Upper lobe of right lung (tissue), 1 donor: ENCODE measurements at regions not wholly inside any gene's neighbourhood (a gene's known extent, or its start where the extent isn't known, plus 50 kb on each side); places are given as distances from the start of the nearest gene placed in this dataset.

ENCODE experiments used
- ATAC-seq: fragments of 200-7000 bp; cut with Tn5 transposase; one replicate; pipeline ENCODE4 v1.9.1; 2020; ENCODE audit warnings: mild to moderate bottlenecking, moderate library complexity
- DNase-seq: peaks from one replicate; pipeline ENCODE4 v3.0.0-alpha.2; 2020
- H3K27ac ChIP-seq: fragments of 200-600 bp; one replicate; pipeline ENCODE4 v1.8.0; 2022
- H3K27me3 ChIP-seq: fragments of 200-600 bp; one replicate; pipeline ENCODE4 v1.8.0; 2022; ENCODE audit warnings: mild to moderate bottlenecking
- H3K36me3 ChIP-seq: fragments of 200-600 bp; one replicate; pipeline ENCODE4 v1.8.0; 2022
- H3K4me1 ChIP-seq: fragments of 200-600 bp; one replicate; pipeline ENCODE4 v1.8.0; 2022
- H3K4me3 ChIP-seq: fragments of 200-600 bp; one replicate; pipeline ENCODE4 v1.8.0; 2022; ENCODE audit warnings: mild to moderate bottlenecking
- H3K9me3 ChIP-seq: fragments of 200-600 bp; one replicate; pipeline ENCODE4 v1.8.0; 2022
- CTCF ChIP-seq: fragments of 200-600 bp; IDR thresholded peaks from one replicate; pipeline ENCODE4 v1.8.0; 2022; ENCODE audit warnings: antibody characterized with exemption
- intact Hi-C: fragments of 100-400 bp; cut with DNase I; formaldehyde crosslinking; loops from one replicate; pipeline ENCODE4 v1.11.0; 2022
- donor health status: DM: no; HTN: yes; CAD: no; lungs with severe emphysema.

GRCh38 chr10:4431114-4431863 is 394.7 kb upstream of the AKR1E2 start:
- DNase-seq = no peak
- Histone ChIP-seq H3K27ac (no peak overlapping the region), H3K27me3 (no peaks in the 10 kb centered on the region), H3K9me3 (no peaks in the 10 kb centered on the region), H3K4me3 (no peak overlapping the region), H3K36me3 (no peaks in the 10 kb centered on the region), H3K4me1 (no peaks in the 10 kb centered on the region)
- TF ChIP-seq CTCF = no peak
- intact Hi-C loops = no loop called here
- no peak for ATAC-seq

GRCh38 chr10:4429571-4429970 is 396.4 kb upstream of the AKR1E2 start:
- H3K4me3 ChIP-seq = no peak overlapping the region
- DNase-seq = no peak
- no peaks in the 10 kb centered on the region for H3K36me3 ChIP-seq
- no peaks in the 10 kb centered on the region for H3K9me3 ChIP-seq
- no peak for TF ChIP-seq CTCF
- H3K27ac ChIP-seq = no peak overlapping the region
- intact Hi-C loops = no loop called here
- no peaks in the 10 kb centered on the region for H3K4me1 ChIP-seq
- no peak for ATAC-seq
- no peaks in the 10 kb centered on the region for H3K27me3 ChIP-seq

- Histone ChIP-seq H3K27me3 (no peaks in the 10 kb centered on the region), H3K4me3 (no peak overlapping the region), H3K27ac (no peak overlapping the region), H3K9me3 (no peaks in the 10 kb centered on the region), H3K4me1 (no peaks in the 10 kb centered on the region), H3K36me3 (no peaks in the 10 kb centered on the region)
- intact Hi-C loops = no loop called here
- TF ChIP-seq CTCF = no peak
- ATAC-seq = no peak
- no peak for DNase-seq
Observed at GRCh38 chr10:4427532-4427931, 398.5 kb upstream of the AKR1E2 start.

- Histone ChIP-seq H3K9me3 (no peaks in the 10 kb centered on the region), H3K4me1 (no peaks in the 10 kb centered on the region), H3K4me3 (no peak overlapping the region), H3K27me3 (no peaks in the 10 kb centered on the region), H3K27ac (no peak overlapping the region), H3K36me3 (no peaks in the 10 kb centered on the region)
- intact Hi-C loops = no loop called here
- TF ChIP-seq CTCF = no peak
- ATAC-seq (no peak), DNase-seq (no peak)
Observed at GRCh38 chr10:4426866-4427265, 399.1 kb upstream of the AKR1E2 start.

GRCh38 chr10:4409319-4409718 is 416.7 kb upstream of the AKR1E2 start:
- Histone ChIP-seq H3K9me3 (no peaks in the 10 kb centered on the region), H3K36me3 (no peaks in the 10 kb centered on the region), H3K4me1 (no peaks in the 10 kb centered on the region), H3K4me3 (no peak overlapping the region), H3K27me3 (no peaks in the 10 kb centered on the region), H3K27ac (no peak overlapping the region)
- no peak for TF ChIP-seq CTCF
- DNase-seq (no peak), ATAC-seq (no peak)
- intact Hi-C loops = no loop called here

GRCh38 chr10:4407783-4408182 is 418.2 kb upstream of the AKR1E2 start:
- no peaks in the 10 kb centered on the region for H3K4me1 ChIP-seq
- DNase-seq = no peak
- no peaks in the 10 kb centered on the region for H3K9me3 ChIP-seq
- ATAC-seq = peak; percentile 51
- H3K4me3 ChIP-seq = no peak overlapping the region
- no peak overlapping the region for H3K27ac ChIP-seq
- no peaks in the 10 kb centered on the region for H3K27me3 ChIP-seq
- TF ChIP-seq CTCF = no peak
- no peaks in the 10 kb centered on the region for H3K36me3 ChIP-seq
- intact Hi-C loops = no loop called here
